Epithelial cell of esophagus (primary cell): ENCODE measurements at regions not wholly inside any gene's neighbourhood (a gene's known extent, or its start where the extent isn't known, plus 50 kb on each side); places are given as distances from the start of the nearest gene placed in this dataset.
"Not testable (repeated sequence)": the region's sequence is repeated elsewhere in the genome, so short reads cannot be mapped to it uniquely, and the experiment has no call there.

Experiments used
- DNase-seq: peaks from one replicate; pipeline ENCODE4 v3.0.0; 2010; ENCODE audit warnings: low read depth
- H3K4me3 ChIP-seq: 2 replicates; pipeline ENCODE4 v1.5.1; 2011; ENCODE audit warnings: mild to moderate bottlenecking, low read length, control low read depth
- CTCF ChIP-seq: IDR thresholded peaks from 2 replicates; pipeline ENCODE4 v1.5.1; 2011; ENCODE audit warnings: low read depth, mild to moderate bottlenecking, low read length, control low read depth, inconsistent platforms; ENCODE audit not compliant: insufficient read depth; ENCODE audit errors: missing control alignments

GRCh38 chr14:105765893-105766614, 239.7 kb downstream of the TMEM121 start:
- TF ChIP-seq CTCF: no peak
- H3K4me3 ChIP-seq: no peak overlapping the region
- no peak for DNase-seq

- no peak for DNase-seq
- H3K4me3 ChIP-seq: no peak overlapping the region
- TF ChIP-seq CTCF: no peak
These were observed 240.9 kb downstream of the TMEM121 start for GRCh38 chr14:105767315-105767714.

- H3K4me3 ChIP-seq, DNase-seq: not testable (repeated sequence)
These were observed 241.7 kb downstream of the TMEM121 start for GRCh38 chr14:105768039-105768438.

GRCh38 chr14:105769061-105769730, 242.8 kb downstream of the TMEM121 start:
- DNase-seq, H3K4me3 ChIP-seq: not testable (repeated sequence)

- H3K4me3 ChIP-seq, DNase-seq: not testable (repeated sequence)
These were observed 244.3 kb downstream of the TMEM121 start for GRCh38 chr14:105770619-105771216.

GRCh38 chr14:105771261-105772226, 245.2 kb downstream of the TMEM121 start:
- not testable (repeated sequence) for H3K4me3 ChIP-seq, DNase-seq

GRCh38 chr14:105772710-105773250, 246.4 kb downstream of the TMEM121 start:
- not testable (repeated sequence) for H3K4me3 ChIP-seq, DNase-seq

GRCh38 chr14:105773584-105773983, 247.2 kb downstream of the TMEM121 start:
- no peak overlapping the region for H3K4me3 ChIP-seq
- no peak for TF ChIP-seq CTCF
- no peak for DNase-seq

- no peak for DNase-seq
- no peak for TF ChIP-seq CTCF
- H3K4me3 ChIP-seq: no peak overlapping the region
These were observed 247.6 kb downstream of the TMEM121 start for GRCh38 chr14:105774001-105774400.

GRCh38 chr14:105774585-105775348, 248.4 kb downstream of the TMEM121 start:
- H3K4me3 ChIP-seq, DNase-seq: not testable (repeated sequence)

- H3K4me3 ChIP-seq, DNase-seq: not testable (repeated sequence)
These were observed 249.1 kb downstream of the TMEM121 start for GRCh38 chr14:105775349-105775923.

- not testable (repeated sequence) for DNase-seq, H3K4me3 ChIP-seq
These were observed 249.7 kb downstream of the TMEM121 start for GRCh38 chr14:105776112-105776511.
